ENCODE measurements at regions not wholly inside any gene's neighbourhood (a gene's known extent, or its start where the extent isn't known, plus 50 kb on each side); places are given as distances from the start of the nearest gene placed in this dataset.

- Mint-ChIP-seq H3K27me3 (ENCODE audit: low read depth in 2 of 2) (peaks cover 0 to 12% of the 10 kb centered on the region in 2 donors), H3K9me3 (no peaks in the 10 kb centered on the region), H3K4me3 (no peak overlapping the region), H3K27ac (no peak overlapping the region), H3K4me1 (no peaks in the 10 kb centered on the region), H3K36me3 (no peaks in the 10 kb centered on the region)
- DNase-seq: no peak
- TF ChIP-seq CTCF (IDR thresholded peaks at IDR 0.05): no peak
- no peak for ATAC-seq
- H3K27ac ChIP-seq (ENCODE audit: low read length): no peak overlapping the region
- intact Hi-C loops (cut with micrococcal nuclease): no loop called here
- H3K27me3 ChIP-seq (ENCODE audit: control insufficient read depth, insufficient read depth, low read length): no peaks in the 10 kb centered on the region
- no peaks in the 10 kb centered on the region for H3K9me3 ChIP-seq (ENCODE audit: control insufficient read depth, insufficient read depth, low read length)
- H3K36me3 ChIP-seq (ENCODE audit: control insufficient read depth, insufficient read depth, low read length): no peaks in the 10 kb centered on the region
- WGBS (ENCODE audit: insufficient coverage): 89% methylated on average over 1 of the region's 1 CpG
- H3K4me3 ChIP-seq (ENCODE audit: low read length): no peak overlapping the region
- H3K4me1 ChIP-seq (ENCODE audit: control insufficient read depth, insufficient read depth, low read length): no peaks in the 10 kb centered on the region
Measured at GRCh38 chr1:63255153-63255552, 67.2 kb upstream of the FOXD3 start.

- Mint-ChIP-seq H3K27me3 (ENCODE audit: low read depth in 2 of 2) (peaks cover 4 to 29% of the 10 kb centered on the region in 2 donors), H3K4me1 (no peaks in the 10 kb centered on the region), H3K27ac (no peak overlapping the region), H3K9me3 (no peaks in the 10 kb centered on the region), H3K4me3 (no peak overlapping the region), H3K36me3 (no peaks in the 10 kb centered on the region)
- intact Hi-C loops (cut with micrococcal nuclease): no loop called here
- Histone ChIP-seq H3K36me3 (ENCODE audit: control insufficient read depth, insufficient read depth, low read length) (no peaks in the 10 kb centered on the region), H3K4me3 (ENCODE audit: low read length) (no peak overlapping the region), H3K27me3 (ENCODE audit: control insufficient read depth, insufficient read depth, low read length) (no peaks in the 10 kb centered on the region), H3K9me3 (ENCODE audit: control insufficient read depth, insufficient read depth, low read length) (no peaks in the 10 kb centered on the region), H3K27ac (ENCODE audit: low read length) (no peak overlapping the region), H3K4me1 (ENCODE audit: control insufficient read depth, insufficient read depth, low read length) (no peaks in the 10 kb centered on the region)
- ATAC-seq (no peak), DNase-seq (no peak)
- 77% methylated on average over 2 of the region's 2 CpGs for WGBS (ENCODE audit: insufficient coverage)
- TF ChIP-seq CTCF (IDR thresholded peaks at IDR 0.05): no peak
Measured at GRCh38 chr1:63261736-63262458, 60.5 kb upstream of the FOXD3 start.

GRCh38 chr1:63262459-63262770, 60.0 kb upstream of the FOXD3 start:
- no peaks in the 10 kb centered on the region for H3K36me3 ChIP-seq (ENCODE audit: control insufficient read depth, insufficient read depth, low read length)
- intact Hi-C loops (cut with micrococcal nuclease): no loop called here
- Mint-ChIP-seq H3K27me3 (ENCODE audit: low read depth in 2 of 2) (peaks cover 4 to 24% of the 10 kb centered on the region in 2 donors), H3K4me3 (no peak overlapping the region), H3K9me3 (no peaks in the 10 kb centered on the region), H3K4me1 (no peaks in the 10 kb centered on the region), H3K36me3 (no peaks in the 10 kb centered on the region), H3K27ac (no peak overlapping the region)
- no peak for TF ChIP-seq CTCF (IDR thresholded peaks at IDR 0.05)
- H3K9me3 ChIP-seq (ENCODE audit: control insufficient read depth, insufficient read depth, low read length): no peaks in the 10 kb centered on the region
- no peaks in the 10 kb centered on the region for H3K4me1 ChIP-seq (ENCODE audit: control insufficient read depth, insufficient read depth, low read length)
- H3K4me3 ChIP-seq (ENCODE audit: low read length): no peak overlapping the region
- DNase-seq (no peak), ATAC-seq (peak in 1 of 3 donors; percentile 35)
- no peaks in the 10 kb centered on the region for H3K27me3 ChIP-seq (ENCODE audit: control insufficient read depth, insufficient read depth, low read length)
- 94% methylated on average over 3 of the region's 3 CpGs for WGBS (ENCODE audit: insufficient coverage)
- no peak overlapping the region for H3K27ac ChIP-seq (ENCODE audit: low read length)

DNA sequence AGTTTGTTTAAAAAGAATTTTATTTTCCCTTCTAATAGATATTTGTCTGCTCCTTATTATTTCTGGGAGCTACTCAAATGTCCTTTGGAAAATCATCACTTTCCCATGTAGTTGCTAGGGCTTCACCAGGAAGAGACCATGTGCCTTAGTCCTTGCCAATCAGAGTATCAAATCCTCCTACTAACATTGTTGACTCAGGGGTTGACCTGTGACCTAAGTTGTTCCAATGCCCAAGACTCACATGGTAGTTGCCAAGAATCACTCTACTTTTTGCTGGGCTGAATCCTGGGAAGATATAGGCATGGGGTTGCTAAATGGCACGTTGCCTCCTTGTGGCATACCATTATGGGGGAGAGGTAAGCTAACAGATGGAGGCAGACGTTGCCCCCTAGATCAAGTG, 58.2 kb upstream of the FOXD3 start:
- no peak for TF ChIP-seq CTCF (IDR thresholded peaks at IDR 0.05)
- Histone ChIP-seq H3K27me3 (ENCODE audit: control insufficient read depth, insufficient read depth, low read length) (no peaks in the 10 kb centered on the region), H3K9me3 (ENCODE audit: control insufficient read depth, insufficient read depth, low read length) (no peaks in the 10 kb centered on the region), H3K36me3 (ENCODE audit: control insufficient read depth, insufficient read depth, low read length) (no peaks in the 10 kb centered on the region), H3K4me1 (ENCODE audit: control insufficient read depth, insufficient read depth, low read length) (no peaks in the 10 kb centered on the region), H3K27ac (ENCODE audit: low read length) (no peak overlapping the region), H3K4me3 (ENCODE audit: low read length) (no peak overlapping the region)
- no peaks in the 10 kb centered on the region for H3K4me1 Mint-ChIP-seq
- 54% methylated on average over 2 of the region's 2 CpGs for WGBS (ENCODE audit: insufficient coverage)
- no peaks in the 10 kb centered on the region for H3K9me3 Mint-ChIP-seq
- DNase-seq: no peak
- H3K27ac Mint-ChIP-seq: no peak overlapping the region
- no peak for ATAC-seq
- intact Hi-C loops (cut with micrococcal nuclease): no loop called here
- no peaks in the 10 kb centered on the region for H3K36me3 Mint-ChIP-seq
- no peak overlapping the region for H3K4me3 Mint-ChIP-seq
- H3K27me3 Mint-ChIP-seq (ENCODE audit: low read depth in 2 of 2): peaks cover 8 to 26% of the 10 kb centered on the region in 2 donors

Data from natural killer cell (primary cell).